OCI-LY7 (cell line): ENCODE measurements at regions not wholly inside any gene's neighbourhood (a gene's known extent, or its start where the extent isn't known, plus 50 kb on each side); places are given as distances from the start of the nearest gene placed in this dataset.

Experiments
- CTCF ChIP-seq: fragments of 200-600 bp; sonication (generic); conservative IDR thresholded peaks from 2 replicates; pipeline ENCODE4 v1.5.1; 2014; ENCODE audit warnings: mild to moderate bottlenecking, antibody characterized with exemption, low read length, moderate library complexity, mixed read lengths
- EZH2phosphoT487 ChIP-seq: fragments of 200-600 bp; sonication (generic); IDR thresholded peaks from 2 replicates; pipeline ENCODE4 v1.6.1; 2018; ENCODE audit warnings: low read depth, borderline replicate concordance, mild to moderate bottlenecking, mixed run types, antibody characterized with exemption, low read length, moderate library complexity, mixed read lengths

GRCh38 chr3:163450698-163451097, 1627.6 kb downstream of the SI start:
- TF ChIP-seq CTCF: no peak
- TF ChIP-seq EZH2phosphoT487: no peak
